ENCODE measurements at regions not wholly inside any gene's neighbourhood (a gene's known extent, or its start where the extent isn't known, plus 50 kb on each side); places are given as distances from the start of the nearest gene placed in this dataset.
A peak's percentile ranks its signal among the peaks of the same experiment; 100 is the strongest.

GRCh38 chr11:29309992-29310391 is 706.8 kb downstream of the KCNA4 start:
- no peak for TF ChIP-seq CTCF (IDR thresholded peaks at IDR 0.05; ENCODE audit: low read depth, low read length, missing control alignments)
- no peak for DNase-seq (ENCODE audit: extremely low read depth, low read depth)
- H3K4me3 ChIP-seq (replicated peaks; ENCODE audit: low read depth, low read length) = no peak overlapping the region

GRCh38 chr11:29306527-29306926 is 710.3 kb downstream of the KCNA4 start:
- TF ChIP-seq CTCF (IDR thresholded peaks at IDR 0.05; ENCODE audit: low read depth, low read length, missing control alignments) = no peak
- no peak overlapping the region for H3K4me3 ChIP-seq (replicated peaks; ENCODE audit: low read depth, low read length)
- DNase-seq (ENCODE audit: extremely low read depth, low read depth) = no peak

- no peak for DNase-seq (ENCODE audit: extremely low read depth, low read depth)
- TF ChIP-seq CTCF (IDR thresholded peaks at IDR 0.05; ENCODE audit: low read depth, low read length, missing control alignments) = no peak
- no peak overlapping the region for H3K4me3 ChIP-seq (replicated peaks; ENCODE audit: low read depth, low read length)
Observed at GRCh38 chr11:29305456-29306232, 711.2 kb downstream of the KCNA4 start.

- TF ChIP-seq CTCF (IDR thresholded peaks at IDR 0.05; ENCODE audit: low read depth, low read length, missing control alignments) = no peak
- DNase-seq (ENCODE audit: extremely low read depth, low read depth) = no peak
Observed at GRCh38 chr11:29300420-29300819, 716.4 kb downstream of the KCNA4 start.

GRCh38 chr11:29296680-29297079 is 720.1 kb downstream of the KCNA4 start:
- no peak for TF ChIP-seq CTCF (IDR thresholded peaks at IDR 0.05; ENCODE audit: low read depth, low read length, missing control alignments)
- DNase-seq (ENCODE audit: extremely low read depth, low read depth) = no peak
- H3K4me3 ChIP-seq (replicated peaks; ENCODE audit: low read depth, low read length) = no peak overlapping the region

More at GRCh38 chr11:29300420-29300819, 716.4 kb downstream of the KCNA4 start:
- H3K4me3 ChIP-seq (replicated peaks; ENCODE audit: low read depth, low read length) = no peak overlapping the region

GRCh38 chr11:29293825-29294224 is 723.0 kb downstream of the KCNA4 start:
- DNase-seq (ENCODE audit: extremely low read depth, low read depth) = no peak
- no peak for TF ChIP-seq CTCF (IDR thresholded peaks at IDR 0.05; ENCODE audit: low read depth, low read length, missing control alignments)
- no peak overlapping the region for H3K4me3 ChIP-seq (replicated peaks; ENCODE audit: low read depth, low read length)

- no peak for TF ChIP-seq CTCF (IDR thresholded peaks at IDR 0.05; ENCODE audit: low read depth, low read length, missing control alignments)
- no peak overlapping the region for H3K4me3 ChIP-seq (replicated peaks; ENCODE audit: low read depth, low read length)
- DNase-seq (ENCODE audit: extremely low read depth, low read depth) = peak; percentile 66
Observed at GRCh38 chr11:29282088-29282487, 734.7 kb downstream of the KCNA4 start.
